ENCODE measurements at regions not wholly inside any gene's neighbourhood (a gene's known extent, or its start where the extent isn't known, plus 50 kb on each side); places are given as distances from the start of the nearest gene placed in this dataset.
"Not testable (repeated sequence)": the region's sequence is repeated elsewhere in the genome, so short reads cannot be mapped to it uniquely, and the experiment has no call there.

DNA sequence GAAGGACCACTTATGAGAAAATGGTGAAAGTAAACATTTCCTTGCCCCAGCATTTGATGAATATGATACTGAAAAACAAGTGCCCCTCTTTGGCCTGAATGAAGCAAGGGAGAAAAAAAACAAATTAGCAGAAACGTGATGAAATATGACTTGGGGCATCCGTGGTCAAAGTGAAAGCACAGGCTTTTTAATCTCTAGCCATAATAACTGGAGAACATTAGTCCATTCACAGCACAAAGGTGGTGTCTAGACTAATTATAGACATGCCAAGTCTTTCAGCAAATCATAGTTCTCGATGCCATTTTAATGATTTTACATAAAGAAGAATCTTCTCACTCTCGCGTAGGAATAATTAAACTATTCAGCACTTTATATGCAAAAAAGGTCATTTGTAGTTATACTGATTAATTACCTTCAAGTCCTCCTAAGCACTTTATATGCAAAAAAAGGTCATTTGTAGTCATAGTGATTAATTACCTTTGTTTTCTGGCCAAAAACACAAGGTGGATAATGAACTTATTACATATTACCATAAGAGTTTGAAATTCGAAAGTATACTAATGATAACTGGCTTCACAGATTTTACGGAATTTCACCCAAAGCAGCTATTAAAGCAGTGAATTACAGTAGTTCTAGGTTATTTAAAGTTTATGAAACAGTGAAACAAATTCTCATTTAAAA, 121.6 kb downstream of the ZNF22 start:
- TF ChIP-seq, protein P1, sequence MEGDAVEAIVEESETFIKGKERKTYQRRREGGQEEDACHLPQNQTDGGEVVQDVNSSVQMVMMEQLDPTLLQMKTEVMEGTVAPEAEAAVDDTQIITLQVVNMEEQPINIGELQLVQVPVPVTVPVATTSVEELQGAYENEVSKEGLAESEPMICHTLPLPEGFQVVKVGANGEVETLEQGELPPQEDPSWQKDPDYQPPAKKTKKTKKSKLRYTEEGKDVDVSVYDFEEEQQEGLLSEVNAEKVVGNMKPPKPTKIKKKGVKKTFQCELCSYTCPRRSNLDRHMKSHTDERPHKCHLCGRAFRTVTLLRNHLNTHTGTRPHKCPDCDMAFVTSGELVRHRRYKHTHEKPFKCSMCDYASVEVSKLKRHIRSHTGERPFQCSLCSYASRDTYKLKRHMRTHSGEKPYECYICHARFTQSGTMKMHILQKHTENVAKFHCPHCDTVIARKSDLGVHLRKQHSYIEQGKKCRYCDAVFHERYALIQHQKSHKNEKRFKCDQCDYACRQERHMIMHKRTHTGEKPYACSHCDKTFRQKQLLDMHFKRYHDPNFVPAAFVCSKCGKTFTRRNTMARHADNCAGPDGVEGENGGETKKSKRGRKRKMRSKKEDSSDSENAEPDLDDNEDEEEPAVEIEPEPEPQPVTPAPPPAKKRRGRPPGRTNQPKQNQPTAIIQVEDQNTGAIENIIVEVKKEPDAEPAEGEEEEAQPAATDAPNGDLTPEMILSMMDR (IDR thresholded peaks at IDR 0.05), result not testable (repeated sequence)
- not testable (repeated sequence) for TF ChIP-seq POLR2AphosphoS5 (IDR thresholded peaks at IDR 0.05)
